ENCODE measurements at regions not wholly inside any gene's neighbourhood (a gene's known extent, or its start where the extent isn't known, plus 50 kb on each side); places are given as distances from the start of the nearest gene placed in this dataset.

- Histone ChIP-seq H3K4me3 (ENCODE audit: low read length in 3 of 3) (no peak overlapping the region), H3K27me3 (ENCODE audit: control insufficient read depth, insufficient read depth, low read length) (no peaks in the 10 kb centered on the region), H3K9me3 (ENCODE audit: control insufficient read depth in 2 of 3, insufficient read depth in 1 of 3, low read length in 3 of 3) (no peaks in the 10 kb centered on the region), H3K9ac (ENCODE audit: low read length in 3 of 3) (no peak overlapping the region), H3K36me3 (ENCODE audit: control insufficient read depth in 2 of 3, insufficient read depth in 3 of 3, low read length in 3 of 3) (no peaks in the 10 kb centered on the region), H3K27ac (ENCODE audit: low read depth in 2 of 2, low read length in 2 of 2) (no peak overlapping the region), H3K4me1 (ENCODE audit: control insufficient read depth in 2 of 3, insufficient read depth in 2 of 3, low read depth in 1 of 3, low read length in 3 of 3) (no peaks in the 10 kb centered on the region)
- FAIRE-seq (no peak), DNase-seq (no peak)
- no peak for TF ChIP-seq CTCF (IDR thresholded peaks at IDR 0.05; ENCODE audit: borderline replicate concordance, extremely low read depth, insufficient read depth)
- intact Hi-C loops (cut with DNase I) = no loop called here
Observed at GRCh38 chr2:183463821-183464220, 339.6 kb downstream of the NUP35 start.

DNA sequence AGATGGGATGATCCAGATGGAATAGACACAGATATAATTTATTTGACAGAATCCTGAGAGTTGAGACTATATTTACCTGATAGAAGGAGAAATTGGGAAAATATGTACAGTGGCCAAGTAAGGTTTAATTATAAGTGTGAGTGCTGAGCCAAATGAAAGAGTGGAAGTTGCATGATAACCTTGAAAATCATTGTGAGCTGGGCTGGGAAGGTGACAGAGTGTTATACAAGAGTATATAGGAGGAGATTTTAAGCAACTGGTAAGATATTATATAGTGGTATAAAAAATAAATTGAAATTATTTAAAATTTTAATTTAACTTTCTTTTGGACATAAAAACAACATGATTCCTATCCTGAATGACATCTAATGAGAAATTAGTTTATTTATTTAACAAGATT, 340.8 kb downstream of the NUP35 start:
- H3K27ac ChIP-seq (ENCODE audit: low read depth in 2 of 2, low read length in 2 of 2) = no peak overlapping the region
- intact Hi-C loops (cut with DNase I) = no loop called here
- peaks cover 0 to 3% (median 0%) of the 10 kb centered on the region in 3 donors for H3K9me3 ChIP-seq (ENCODE audit: control insufficient read depth in 2 of 3, insufficient read depth in 1 of 3, low read length in 3 of 3)
- H3K9ac ChIP-seq (ENCODE audit: low read length in 3 of 3) = no peak overlapping the region
- no peaks in the 10 kb centered on the region for H3K36me3 ChIP-seq (ENCODE audit: control insufficient read depth in 2 of 3, insufficient read depth in 3 of 3, low read length in 3 of 3)
- H3K4me1 ChIP-seq (ENCODE audit: control insufficient read depth in 2 of 3, insufficient read depth in 2 of 3, low read depth in 1 of 3, low read length in 3 of 3) = no peaks in the 10 kb centered on the region
- TF ChIP-seq CTCF (IDR thresholded peaks at IDR 0.05; ENCODE audit: borderline replicate concordance, extremely low read depth, insufficient read depth) = no peak
- no peaks in the 10 kb centered on the region for H3K27me3 ChIP-seq (ENCODE audit: control insufficient read depth, insufficient read depth, low read length)
- H3K4me3 ChIP-seq (ENCODE audit: low read length in 3 of 3) = no peak overlapping the region
- DNase-seq (no peak), FAIRE-seq (no peak)

- Histone ChIP-seq H3K4me3 (ENCODE audit: low read length in 3 of 3) (no peak overlapping the region), H3K9ac (ENCODE audit: low read length in 3 of 3) (no peak overlapping the region), H3K9me3 (ENCODE audit: control insufficient read depth in 2 of 3, insufficient read depth in 1 of 3, low read length in 3 of 3) (peaks cover 0 to 5% (median 0%) of the 10 kb centered on the region in 3 donors), H3K36me3 (ENCODE audit: control insufficient read depth in 2 of 3, insufficient read depth in 3 of 3, low read length in 3 of 3) (no peaks in the 10 kb centered on the region), H3K4me1 (ENCODE audit: control insufficient read depth in 2 of 3, insufficient read depth in 2 of 3, low read depth in 1 of 3, low read length in 3 of 3) (no peaks in the 10 kb centered on the region), H3K27ac (ENCODE audit: low read depth in 2 of 2, low read length in 2 of 2) (no peak overlapping the region), H3K27me3 (ENCODE audit: control insufficient read depth, insufficient read depth, low read length) (no peaks in the 10 kb centered on the region)
- DNase-seq (peak in 2 of 5 donors; percentile 10 to 23), FAIRE-seq (no peak)
- intact Hi-C loops (cut with DNase I) = no loop called here
- no peak for TF ChIP-seq CTCF (IDR thresholded peaks at IDR 0.05; ENCODE audit: borderline replicate concordance, extremely low read depth, insufficient read depth)
Observed at GRCh38 chr2:183474912-183475695, 350.9 kb downstream of the NUP35 start.
